ENCODE measurements at regions not wholly inside any gene's neighbourhood (a gene's known extent, or its start where the extent isn't known, plus 50 kb on each side); places are given as distances from the start of the nearest gene placed in this dataset.

DNA sequence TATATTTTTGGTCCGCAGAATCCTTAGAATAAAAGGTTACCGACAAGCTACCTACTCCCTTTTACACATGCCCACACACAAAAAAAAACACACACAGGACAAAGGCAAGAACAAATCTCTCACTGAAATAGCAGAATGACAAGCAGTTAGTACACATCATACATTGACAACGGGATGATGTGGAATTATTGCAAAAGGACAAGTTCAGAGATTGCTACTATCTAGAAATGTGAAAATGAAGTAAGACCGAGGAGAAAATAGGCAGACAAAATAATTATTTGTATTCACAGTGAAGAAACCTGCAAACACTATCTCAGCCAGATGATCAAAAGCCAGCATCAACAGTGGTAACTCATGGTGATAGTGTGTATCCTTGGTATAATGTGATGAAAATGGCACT, 112.2 kb upstream of the C3orf80 start:
- no peak for ATAC-seq
- no peak for TF ChIP-seq ZNF565 (CRISPR knock-in tag; conservative IDR thresholded peaks at IDR 0.05; ENCODE audit: low read depth)
- TF ChIP-seq CREB5 (CRISPR knock-in tag; IDR thresholded peaks at IDR 0.05; ENCODE audit: low read depth): no peak
- TF ChIP-seq CSRNP3 (CRISPR knock-in tag; IDR thresholded peaks at IDR 0.05): no peak
- no peak for TF ChIP-seq TOX (CRISPR knock-in tag; IDR thresholded peaks at IDR 0.05; ENCODE audit: borderline replicate concordance)

- no peak for ATAC-seq
Measured at GRCh38 chr3:160114355-160114995, 110.7 kb upstream of the C3orf80 start.

More at GRCh38 chr3:160114355-160114995, 110.7 kb upstream of the C3orf80 start:
- TF ChIP-seq ZNF70 (CRISPR knock-in tag; IDR thresholded peaks at IDR 0.05): no peak
- TF ChIP-seq, protein P1, sequence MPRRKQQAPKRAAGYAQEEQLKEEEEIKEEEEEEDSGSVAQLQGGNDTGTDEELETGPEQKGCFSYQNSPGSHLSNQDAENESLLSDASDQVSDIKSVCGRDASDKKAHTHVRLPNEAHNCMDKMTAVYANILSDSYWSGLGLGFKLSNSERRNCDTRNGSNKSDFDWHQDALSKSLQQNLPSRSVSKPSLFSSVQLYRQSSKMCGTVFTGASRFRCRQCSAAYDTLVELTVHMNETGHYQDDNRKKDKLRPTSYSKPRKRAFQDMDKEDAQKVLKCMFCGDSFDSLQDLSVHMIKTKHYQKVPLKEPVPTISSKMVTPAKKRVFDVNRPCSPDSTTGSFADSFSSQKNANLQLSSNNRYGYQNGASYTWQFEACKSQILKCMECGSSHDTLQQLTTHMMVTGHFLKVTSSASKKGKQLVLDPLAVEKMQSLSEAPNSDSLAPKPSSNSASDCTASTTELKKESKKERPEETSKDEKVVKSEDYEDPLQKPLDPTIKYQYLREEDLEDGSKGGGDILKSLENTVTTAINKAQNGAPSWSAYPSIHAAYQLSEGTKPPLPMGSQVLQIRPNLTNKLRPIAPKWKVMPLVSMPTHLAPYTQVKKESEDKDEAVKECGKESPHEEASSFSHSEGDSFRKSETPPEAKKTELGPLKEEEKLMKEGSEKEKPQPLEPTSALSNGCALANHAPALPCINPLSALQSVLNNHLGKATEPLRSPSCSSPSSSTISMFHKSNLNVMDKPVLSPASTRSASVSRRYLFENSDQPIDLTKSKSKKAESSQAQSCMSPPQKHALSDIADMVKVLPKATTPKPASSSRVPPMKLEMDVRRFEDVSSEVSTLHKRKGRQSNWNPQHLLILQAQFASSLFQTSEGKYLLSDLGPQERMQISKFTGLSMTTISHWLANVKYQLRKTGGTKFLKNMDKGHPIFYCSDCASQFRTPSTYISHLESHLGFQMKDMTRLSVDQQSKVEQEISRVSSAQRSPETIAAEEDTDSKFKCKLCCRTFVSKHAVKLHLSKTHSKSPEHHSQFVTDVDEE (CRISPR knock-in tag; IDR thresholded peaks at IDR 0.05): no peak
- TF ChIP-seq BACH2 (CRISPR knock-in tag; IDR thresholded peaks at IDR 0.05; ENCODE audit: borderline replicate concordance): no peak
- no peak for TF ChIP-seq PPARA (CRISPR knock-in tag; IDR thresholded peaks at IDR 0.05; ENCODE audit: borderline replicate concordance)
- TF ChIP-seq PATZ1 (CRISPR knock-in tag; IDR thresholded peaks at IDR 0.05; ENCODE audit: borderline replicate concordance): no peak
- no peak for TF ChIP-seq ZC3H10 (CRISPR knock-in tag; IDR thresholded peaks at IDR 0.05)
- TF ChIP-seq GLIS3 (CRISPR knock-in tag; IDR thresholded peaks at IDR 0.05): no peak
- no peak for TF ChIP-seq ARNTL (CRISPR knock-in tag; IDR thresholded peaks at IDR 0.05; ENCODE audit: borderline replicate concordance, low read depth)
- no peak for TF ChIP-seq ZNF565 (CRISPR knock-in tag; conservative IDR thresholded peaks at IDR 0.05; ENCODE audit: low read depth)
- no peak for TF ChIP-seq ESRRG (CRISPR knock-in tag; IDR thresholded peaks at IDR 0.05)
- no peak for TF ChIP-seq TCF4 (CRISPR knock-in tag; IDR thresholded peaks at IDR 0.05; ENCODE audit: borderline replicate concordance)
- TF ChIP-seq ZFP3 (CRISPR knock-in tag; IDR thresholded peaks at IDR 0.05): no peak
- no peak for TF ChIP-seq CREB5 (CRISPR knock-in tag; IDR thresholded peaks at IDR 0.05; ENCODE audit: low read depth)
- no peak for TF ChIP-seq TOX (CRISPR knock-in tag; IDR thresholded peaks at IDR 0.05; ENCODE audit: borderline replicate concordance)
- no peak for TF ChIP-seq CSRNP3 (CRISPR knock-in tag; IDR thresholded peaks at IDR 0.05)
- TF ChIP-seq ZFP30 (CRISPR knock-in tag; IDR thresholded peaks at IDR 0.05): no peak
- TF ChIP-seq CSDC2 (CRISPR knock-in tag; IDR thresholded peaks at IDR 0.05): no peak
- TF ChIP-seq OSR1 (CRISPR knock-in tag; IDR thresholded peaks at IDR 0.05): no peak
- no peak for TF ChIP-seq RARB (CRISPR knock-in tag; IDR thresholded peaks at IDR 0.05)
- no peak for TF ChIP-seq SNAI2 (CRISPR knock-in tag; IDR thresholded peaks at IDR 0.05)

Data from SK-N-SH treated with all-trans-retinoic acid at 6 μM for 48 hours (cell line).